GM08714 (cell line): ENCODE measurements at regions not wholly inside any gene's neighbourhood (a gene's known extent, or its start where the extent isn't known, plus 50 kb on each side); places are given as distances from the start of the nearest gene placed in this dataset.

ENCODE experiments used
- H3K4me3 ChIP-seq: fragments of 200-500 bp; sonication (Bioruptor generic); 2 replicates; pipeline ENCODE4 v1.5.1; 2014; ENCODE audit warnings: mild to moderate bottlenecking, low read length, inconsistent platforms
- ZNF274 ChIP-seq: IDR thresholded peaks from 2 replicates; pipeline ENCODE4 v1.6.1; 2012; ENCODE audit warnings: mild to moderate bottlenecking, low read depth, low read length

DNA sequence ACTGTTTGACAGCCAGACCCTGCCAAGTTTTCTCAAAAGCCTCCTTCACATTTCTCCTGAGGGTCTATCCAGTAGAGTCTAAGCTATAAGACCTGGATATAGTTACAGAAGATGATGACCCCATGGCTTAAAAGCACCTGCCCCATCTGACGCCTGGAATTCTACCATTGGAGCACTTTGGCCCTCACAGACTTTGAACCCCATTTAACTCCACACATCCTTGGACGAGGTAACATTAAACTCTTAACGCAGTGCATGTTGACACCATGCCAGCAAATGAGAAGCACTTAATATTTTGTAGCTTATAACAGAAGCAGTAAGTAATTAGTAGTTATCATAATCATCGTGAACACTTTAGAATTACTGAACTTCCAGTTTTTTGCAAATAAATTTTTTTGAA is 61.9 kb upstream of the SMNDC1 start:
- no peak overlapping the region for H3K4me3 ChIP-seq
- no peak for TF ChIP-seq ZNF274

DNA sequence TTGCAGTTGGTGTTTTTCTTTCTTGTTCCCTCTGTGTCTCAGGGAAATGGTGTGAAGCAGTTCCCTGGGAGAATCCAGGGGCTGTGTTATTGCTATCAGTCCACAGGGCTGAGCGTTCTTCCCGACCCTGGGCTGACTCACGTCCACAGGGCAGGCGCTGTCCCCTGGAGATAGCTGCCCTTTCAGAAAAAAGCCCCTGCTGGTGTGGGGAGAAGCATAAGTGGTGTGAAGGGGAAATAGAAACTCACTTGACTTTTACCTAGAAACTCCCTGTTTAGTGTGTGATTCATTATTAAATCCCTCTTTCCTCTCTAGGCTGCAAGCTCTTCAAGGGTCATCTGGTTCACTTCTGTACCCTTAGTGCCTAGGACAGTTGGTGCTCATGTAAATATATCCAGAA is 63.3 kb upstream of the SMNDC1 start:
- no peak overlapping the region for H3K4me3 ChIP-seq
- TF ChIP-seq ZNF274: no peak

DNA sequence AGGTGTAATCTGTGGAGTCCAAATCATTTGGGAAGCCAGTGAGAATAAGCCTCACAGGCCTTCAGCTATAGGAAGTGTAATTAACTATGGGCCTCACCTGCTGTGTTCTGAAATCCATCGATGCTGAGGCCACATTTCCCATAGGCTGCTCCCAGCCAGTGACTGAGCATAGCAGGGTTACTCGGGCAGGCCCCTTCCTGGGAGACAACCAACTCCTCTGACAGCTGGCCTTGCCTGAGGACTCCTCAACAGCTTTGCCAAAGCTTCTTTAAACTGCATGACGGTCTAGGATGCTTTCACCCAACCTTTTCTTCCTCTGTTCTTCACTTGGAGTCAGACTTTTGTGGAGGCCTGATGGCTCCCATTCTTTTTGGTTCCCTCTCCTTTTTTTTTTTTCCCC is 63.8 kb upstream of the SMNDC1 start:
- no peak overlapping the region for H3K4me3 ChIP-seq
- TF ChIP-seq ZNF274: no peak

DNA sequence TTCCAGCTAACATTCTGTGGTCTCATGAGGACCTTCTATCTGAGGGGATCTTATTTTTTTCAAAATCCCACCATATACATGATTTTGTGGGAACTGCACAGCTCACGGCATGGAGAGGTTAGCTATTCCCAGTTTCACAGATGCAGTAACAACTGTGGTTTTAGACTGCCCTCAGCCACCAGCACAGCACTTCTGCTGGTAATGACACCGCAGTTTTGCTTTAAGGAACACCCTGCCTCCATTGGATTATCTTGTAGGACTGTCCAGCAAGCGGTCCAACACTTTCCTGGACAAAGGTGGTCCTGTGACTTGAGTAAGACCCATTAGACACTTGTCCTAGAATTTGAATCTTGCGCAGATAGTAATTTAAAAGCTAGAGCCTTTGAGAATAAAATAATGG is 65.3 kb upstream of the SMNDC1 start:
- TF ChIP-seq ZNF274: no peak

DNA sequence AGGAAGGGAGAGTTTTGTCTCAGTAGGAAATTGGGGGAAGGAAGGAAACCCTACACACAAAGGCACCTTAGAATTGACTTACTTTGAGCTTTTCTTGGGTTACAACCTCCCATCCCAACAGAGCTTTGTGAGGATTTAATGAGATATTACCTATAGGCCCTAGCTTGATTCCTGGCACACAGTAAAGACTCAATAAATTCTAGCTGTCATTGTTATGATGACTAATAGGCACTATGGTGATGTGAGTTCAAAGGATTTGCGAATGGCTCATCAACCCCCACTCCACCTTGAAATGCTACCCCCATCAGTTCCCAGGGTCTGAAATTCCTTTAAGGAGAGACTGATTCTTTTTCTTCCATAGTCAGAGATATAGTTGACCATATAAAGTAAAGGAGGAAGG is 67.9 kb upstream of the SMNDC1 start:
- no peak overlapping the region for H3K4me3 ChIP-seq

More for the DNA sequence above, 65.3 kb upstream of the SMNDC1 start:
- H3K4me3 ChIP-seq: no peak overlapping the region

DNA sequence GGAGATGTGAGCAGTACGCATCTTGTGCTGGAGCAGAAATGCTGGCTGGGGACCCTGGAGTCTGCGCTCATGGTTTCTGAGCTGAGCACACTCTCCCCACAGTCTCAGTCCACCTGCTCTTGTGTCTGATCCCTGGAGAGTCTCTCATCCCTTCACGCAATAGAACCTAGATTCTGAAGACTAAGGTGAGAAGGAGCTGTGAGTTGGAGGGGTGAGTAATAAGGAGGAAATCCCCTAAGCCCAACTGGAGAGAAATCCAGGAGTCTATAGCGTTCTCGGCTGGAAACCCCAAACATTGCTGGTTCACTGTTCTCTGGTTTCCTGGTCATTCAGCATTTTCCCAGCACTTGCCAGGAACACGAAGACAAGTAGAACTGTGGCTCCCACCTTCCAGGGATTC is 68.3 kb upstream of the SMNDC1 start:
- no peak overlapping the region for H3K4me3 ChIP-seq
- TF ChIP-seq ZNF274: no peak

More for the DNA sequence above, 67.9 kb upstream of the SMNDC1 start:
- no peak for TF ChIP-seq ZNF274

DNA sequence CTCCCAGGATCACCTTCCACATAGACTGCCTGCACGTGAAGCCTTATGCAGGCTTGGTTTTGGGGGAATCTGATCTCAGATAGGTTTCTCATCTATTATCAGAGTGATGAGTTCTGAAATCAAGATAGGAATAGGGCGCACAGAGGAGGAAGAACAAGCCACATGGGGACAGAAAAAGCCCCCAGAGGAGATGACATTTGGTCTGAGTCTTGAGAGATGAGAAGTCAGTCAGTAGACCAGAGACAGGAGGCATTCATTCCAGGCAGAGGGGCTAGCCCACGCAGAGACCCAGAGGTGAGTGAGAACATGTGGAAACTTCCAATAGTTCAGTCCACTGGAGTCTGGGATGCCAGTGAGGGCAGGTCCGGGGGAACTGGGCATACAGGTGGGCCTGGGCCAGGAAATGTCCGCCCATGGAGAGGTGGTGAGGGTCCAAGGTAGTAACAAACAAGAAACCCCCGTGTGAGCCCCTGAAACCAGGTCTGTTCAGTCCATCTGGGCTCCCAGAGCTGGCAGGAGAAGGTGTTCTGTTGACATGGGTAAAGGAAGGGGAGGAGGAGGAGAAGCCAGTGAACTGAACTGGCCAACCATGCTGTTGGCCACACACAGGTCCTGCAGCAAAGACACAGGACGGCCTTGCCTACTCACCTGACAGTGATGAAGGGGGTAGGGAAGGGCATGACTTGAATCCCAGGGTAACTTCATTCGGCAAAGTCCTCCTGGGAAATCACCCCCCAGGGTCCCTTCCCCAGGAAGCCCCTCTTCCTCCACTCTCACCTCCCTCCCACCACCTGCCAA is 69.3 kb upstream of the SMNDC1 start:
- TF ChIP-seq ZNF274: no peak
- H3K4me3 ChIP-seq: no peak overlapping the region

DNA sequence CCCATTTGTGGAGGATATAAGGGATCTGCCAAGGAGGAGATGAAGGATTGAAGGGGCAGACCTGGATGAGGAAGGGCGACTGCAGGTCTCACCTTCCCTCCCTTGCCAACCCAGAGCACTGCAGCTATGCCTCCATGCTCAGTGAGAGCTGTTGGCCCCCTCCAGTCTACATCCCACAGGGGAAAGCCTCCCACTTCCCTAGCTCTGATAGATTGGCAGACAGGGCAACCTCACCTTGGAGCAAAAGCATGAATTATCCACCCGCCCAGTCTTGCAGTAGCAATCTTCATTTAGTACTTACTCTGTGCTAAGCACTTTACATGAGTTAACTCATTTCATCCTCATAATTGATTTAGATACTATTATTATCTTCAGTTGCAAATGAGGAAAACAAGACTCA is 70.4 kb upstream of the SMNDC1 start:
- no peak for TF ChIP-seq ZNF274
- H3K4me3 ChIP-seq: no peak overlapping the region

DNA sequence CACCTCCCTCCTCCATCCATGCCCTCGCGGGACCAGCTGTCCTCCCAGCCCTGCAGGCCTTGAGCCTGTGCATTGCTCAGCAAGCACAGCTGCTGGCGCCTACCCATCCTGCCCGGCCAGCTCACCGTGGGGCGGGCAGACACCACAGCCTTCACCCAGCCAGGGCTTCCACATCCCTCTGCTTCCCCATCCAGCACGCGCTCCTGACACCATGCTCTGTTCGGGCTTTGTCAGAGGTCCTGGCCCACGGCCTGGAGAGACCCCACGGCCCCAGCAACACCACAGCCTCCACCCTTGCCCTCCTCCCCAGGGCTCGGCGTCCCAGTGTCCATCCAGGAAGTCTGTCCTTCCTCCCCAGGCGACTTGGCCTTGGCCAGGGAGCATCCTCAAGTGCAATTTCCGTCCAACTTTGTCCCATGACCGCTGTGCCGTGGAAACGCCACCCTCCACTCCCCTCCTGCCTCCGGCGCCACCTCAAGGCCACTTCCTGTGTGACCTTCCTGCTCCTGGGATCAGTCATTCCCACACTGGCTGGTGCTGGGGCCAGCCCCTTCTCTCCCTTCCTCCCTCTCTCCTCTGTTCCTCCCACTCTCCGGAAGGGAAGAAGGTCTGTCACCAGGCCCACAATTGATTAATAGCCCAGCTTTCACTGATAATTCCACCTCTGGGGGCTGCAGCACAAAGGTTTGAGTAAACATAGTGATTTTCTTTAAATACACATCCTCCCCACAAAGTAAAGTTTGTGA is 71.5 kb upstream of the SMNDC1 start:
- TF ChIP-seq ZNF274: no peak
- H3K4me3 ChIP-seq: no peak overlapping the region

DNA sequence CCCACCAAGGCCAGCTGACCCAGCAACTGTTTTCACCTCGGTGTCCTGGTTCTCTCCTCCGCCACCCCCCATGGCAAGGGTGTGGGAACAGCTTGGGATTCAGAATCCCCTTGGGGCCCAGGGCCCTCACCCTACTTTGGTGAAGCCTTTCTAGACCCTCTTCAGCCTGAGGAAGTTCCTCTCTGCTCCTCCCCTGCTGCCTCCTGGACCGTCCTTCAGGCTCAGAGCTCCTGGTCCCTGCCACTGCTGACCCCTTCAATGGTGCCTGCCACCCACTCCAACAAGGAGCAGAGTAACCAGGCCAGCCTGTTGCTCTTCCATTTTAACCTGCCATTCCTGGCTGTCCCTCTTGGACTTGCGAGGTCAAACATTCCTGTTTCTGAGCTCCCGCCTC is 72.0 kb upstream of the SMNDC1 start:
- TF ChIP-seq ZNF274: no peak
- no peak overlapping the region for H3K4me3 ChIP-seq

DNA sequence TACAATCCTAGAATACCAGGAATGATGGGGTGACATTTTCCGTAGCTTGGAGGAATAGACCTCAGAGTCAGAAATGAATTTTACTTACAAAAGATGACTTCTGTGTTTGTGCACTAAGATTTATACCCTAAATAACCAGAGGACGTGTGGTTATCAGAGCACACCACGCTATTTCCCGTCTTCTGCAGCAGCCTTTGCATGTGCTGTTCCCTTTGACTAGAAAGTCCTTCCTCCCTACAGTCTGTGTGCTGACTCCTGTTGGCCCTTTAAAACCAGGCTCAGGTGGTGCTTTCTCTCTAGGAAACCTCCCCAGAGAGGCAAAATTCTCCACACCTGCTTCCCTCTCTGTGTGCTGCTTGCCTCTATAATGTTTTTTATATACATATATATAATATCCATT is 73.3 kb upstream of the SMNDC1 start:
- H3K4me3 ChIP-seq: no peak overlapping the region
- no peak for TF ChIP-seq ZNF274

DNA sequence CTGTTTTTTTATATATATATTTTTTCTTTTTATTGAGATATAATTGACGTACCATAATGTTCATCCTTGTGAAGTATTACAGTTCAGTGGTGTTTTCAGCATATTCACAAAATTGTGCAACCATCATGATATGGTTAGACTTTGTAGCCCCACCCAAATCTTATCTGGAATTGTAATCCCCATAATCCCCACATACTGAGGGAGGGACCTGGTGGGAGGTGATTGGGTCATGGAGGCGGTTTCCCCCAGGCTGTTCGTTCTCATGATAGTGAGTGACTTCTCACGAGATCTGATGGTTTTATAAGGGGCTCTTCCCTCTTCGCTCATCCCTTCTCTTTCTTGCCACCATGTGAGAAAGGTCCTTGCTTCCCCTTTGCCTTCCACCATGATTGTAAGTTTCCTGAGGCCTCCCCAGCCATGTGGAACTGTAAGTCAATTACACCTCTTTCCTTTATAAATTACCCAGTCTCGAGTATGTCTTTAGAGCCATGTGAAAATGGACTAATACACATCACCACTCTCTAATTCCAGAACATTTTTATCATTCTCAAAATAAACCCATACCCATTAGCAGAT is 73.9 kb upstream of the SMNDC1 start:
- TF ChIP-seq ZNF274: no peak
- H3K4me3 ChIP-seq: no peak overlapping the region

DNA sequence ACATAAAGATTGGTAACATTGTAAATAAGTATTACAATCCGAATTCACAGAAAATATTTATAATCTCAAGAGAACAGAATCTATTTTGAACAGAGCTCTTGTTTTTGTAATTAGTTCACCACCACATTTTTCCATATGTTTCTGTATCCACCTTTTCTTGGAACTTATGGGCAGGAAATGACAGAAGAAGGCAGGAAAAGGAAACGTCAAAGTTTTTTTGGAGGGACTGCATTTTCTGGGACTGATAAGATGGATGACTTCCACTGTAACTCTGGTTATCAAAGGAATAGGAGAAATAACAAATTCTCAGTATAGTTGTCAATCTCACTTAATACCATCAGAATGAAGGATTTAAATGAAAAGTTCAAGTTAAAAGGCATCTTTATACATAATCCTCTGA is 75.1 kb upstream of the SMNDC1 start:
- TF ChIP-seq ZNF274: no peak
- H3K4me3 ChIP-seq: no peak overlapping the region

DNA sequence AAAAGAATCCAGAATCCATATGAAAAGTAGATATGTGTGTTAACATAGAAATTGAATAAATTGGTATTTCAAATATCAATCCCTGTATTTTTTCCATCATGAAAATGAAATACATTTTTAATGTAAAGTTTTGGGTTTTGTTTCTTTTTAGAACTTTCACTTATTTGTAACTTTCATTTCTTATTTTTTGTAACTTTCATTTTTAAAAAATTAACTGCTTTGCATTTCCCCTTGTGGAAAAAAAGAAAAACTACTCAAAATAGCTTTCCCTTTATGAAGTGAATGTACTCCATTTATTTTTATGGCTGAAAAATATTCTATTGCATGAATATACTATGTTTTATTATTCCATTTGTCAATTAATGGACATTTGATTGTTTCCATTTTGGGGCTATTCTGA is 75.6 kb upstream of the SMNDC1 start:
- no peak for TF ChIP-seq ZNF274
- H3K4me3 ChIP-seq: no peak overlapping the region

DNA sequence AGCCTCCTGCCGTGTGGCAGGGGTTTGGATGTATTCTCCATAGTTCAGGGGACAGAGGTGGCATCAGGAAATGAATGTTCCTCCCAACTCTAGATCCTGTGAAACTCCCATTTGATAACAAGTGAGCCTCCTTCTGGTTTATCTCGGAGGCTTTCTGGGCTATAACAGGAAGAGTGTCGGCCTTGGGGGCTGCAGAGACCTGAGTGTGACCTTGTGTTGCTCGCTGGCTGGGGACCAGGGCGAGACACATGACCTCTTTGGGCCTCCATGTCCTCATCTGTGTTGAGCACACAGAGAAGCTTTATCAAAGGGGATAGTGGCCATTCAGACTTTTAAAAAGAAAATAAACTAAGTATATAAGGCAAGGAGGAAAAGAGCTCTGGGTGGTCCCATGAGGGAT is 78.0 kb upstream of the SMNDC1 start:
- no peak for TF ChIP-seq ZNF274
- no peak overlapping the region for H3K4me3 ChIP-seq
